H1 (cell line): ENCODE measurements at regions not wholly inside any gene's neighbourhood (a gene's known extent, or its start where the extent isn't known, plus 50 kb on each side); places are given as distances from the start of the nearest gene placed in this dataset.

Source experiments
- GABPA ChIP-seq: IDR thresholded peaks from 2 replicates; pipeline ENCODE4 v1.6.1; 2011; ENCODE audit warnings: mild to moderate bottlenecking, low read length, moderate library complexity, borderline replicate concordance; ENCODE audit not compliant: insufficient read depth
- PHF8 ChIP-seq: fragments of 200-600 bp; sonication (generic); conservative IDR thresholded peaks from 2 replicates; pipeline ENCODE4 v1.7.1; 2012; ENCODE audit warnings: low read depth, mild to moderate bottlenecking, inconsistent platforms, low read length, moderate library complexity
- SAP30 ChIP-seq: fragments of 300-600 bp; sonication (generic); IDR thresholded peaks from 2 replicates; pipeline ENCODE4 v1.7.1; 2012; ENCODE audit warnings: low read length, moderate library complexity, mild to moderate bottlenecking, inconsistent platforms; ENCODE audit not compliant: insufficient read depth, insufficient replicate concordance
- SP2 ChIP-seq: IDR thresholded peaks from 2 replicates; pipeline ENCODE4 v1.6.1; 2012; ENCODE audit warnings: mild to moderate bottlenecking, low read length, inconsistent platforms
- TF ChIP-seq, protein P1 (sequence below): IDR thresholded peaks from 2 replicates; pipeline ENCODE4 v1.6.1; 2012; ENCODE audit warnings: low read length, inconsistent platforms

DNA sequence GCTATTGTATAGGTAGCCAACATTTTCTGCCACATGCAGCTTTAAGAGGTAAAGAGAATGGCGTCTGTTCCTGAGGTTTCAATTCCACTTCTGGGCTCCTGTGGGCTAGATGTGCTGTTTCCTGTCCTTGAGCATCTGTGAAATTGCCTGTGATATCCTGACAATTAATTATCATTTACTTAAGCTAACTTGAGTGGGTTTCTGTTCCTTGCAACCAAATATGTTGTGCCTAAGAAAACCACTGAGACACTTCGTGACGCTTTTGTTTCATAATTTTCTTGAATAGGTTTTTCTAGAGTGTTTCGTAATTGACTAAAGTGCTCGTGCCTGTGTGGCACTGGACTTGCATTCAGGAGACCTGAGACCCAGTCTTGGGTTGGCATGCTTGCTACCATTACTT lies 127.3 kb upstream of the POU3F1 start (continued):
- TF ChIP-seq SP2 (no peak), GABPA (no peak), PHF8 (no peak), SAP30 (no peak)
- TF ChIP-seq, protein P1, sequence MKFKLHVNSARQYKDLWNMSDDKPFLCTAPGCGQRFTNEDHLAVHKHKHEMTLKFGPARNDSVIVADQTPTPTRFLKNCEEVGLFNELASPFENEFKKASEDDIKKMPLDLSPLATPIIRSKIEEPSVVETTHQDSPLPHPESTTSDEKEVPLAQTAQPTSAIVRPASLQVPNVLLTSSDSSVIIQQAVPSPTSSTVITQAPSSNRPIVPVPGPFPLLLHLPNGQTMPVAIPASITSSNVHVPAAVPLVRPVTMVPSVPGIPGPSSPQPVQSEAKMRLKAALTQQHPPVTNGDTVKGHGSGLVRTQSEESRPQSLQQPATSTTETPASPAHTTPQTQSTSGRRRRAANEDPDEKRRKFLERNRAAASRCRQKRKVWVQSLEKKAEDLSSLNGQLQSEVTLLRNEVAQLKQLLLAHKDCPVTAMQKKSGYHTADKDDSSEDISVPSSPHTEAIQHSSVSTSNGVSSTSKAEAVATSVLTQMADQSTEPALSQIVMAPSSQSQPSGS: no peak
